Hepatocyte (in vitro differentiated cells): ENCODE measurements at regions not wholly inside any gene's neighbourhood (a gene's known extent, or its start where the extent isn't known, plus 50 kb on each side); places are given as distances from the start of the nearest gene placed in this dataset.

Experiments used
- DNase-seq: peaks from one replicate; pipeline ENCODE4 v3.0.0-alpha.2; 2016; ENCODE audit warnings: low spot score
- H2AFZ ChIP-seq: fragments of 200-600 bp; sonication (generic); 2 replicates; pipeline ENCODE4 v1.6.0; 2016; ENCODE audit warnings: antibody characterized with exemption, mild to moderate bottlenecking
- H3K27ac ChIP-seq: fragments of 200-600 bp; sonication (generic); 2 replicates; pipeline ENCODE4 v1.5.1; 2016; ENCODE audit warnings: mild to moderate bottlenecking
- H3K27me3 ChIP-seq: fragments of 200-600 bp; sonication (generic); 2 replicates; pipeline ENCODE4 v1.6.1; 2016
- H3K36me3 ChIP-seq: fragments of 200-600 bp; sonication (generic); replicated peaks from 2 replicates; pipeline ENCODE4 v1.5.1; 2016; ENCODE audit warnings: low read depth; ENCODE audit not compliant: insufficient read depth
- H3K4me1 ChIP-seq: fragments of 200-600 bp; sonication (generic); 2 replicates; pipeline ENCODE4 v1.5.1; 2016; ENCODE audit warnings: mild to moderate bottlenecking, moderate library complexity; ENCODE audit not compliant: insufficient read depth
- H3K4me2 ChIP-seq: fragments of 200-600 bp; sonication (generic); 2 replicates; pipeline ENCODE4 v1.6.0; 2016
- H3K4me3 ChIP-seq: fragments of 200-600 bp; sonication (generic); 2 replicates; pipeline ENCODE4 v1.5.1; 2016; ENCODE audit warnings: mild to moderate bottlenecking
- H3K79me2 ChIP-seq: fragments of 200-600 bp; sonication (generic); 2 replicates; pipeline ENCODE4 v1.6.0; 2017; ENCODE audit warnings: mild to moderate bottlenecking
- H3K9me2 ChIP-seq: fragments of 200-600 bp; sonication (generic); replicated peaks from 2 replicates; pipeline ENCODE4 v1.6.0; 2017; ENCODE audit warnings: mild to moderate bottlenecking; ENCODE audit not compliant: insufficient read depth
- H3K9me3 ChIP-seq: fragments of 200-600 bp; sonication (generic); 2 replicates; pipeline ENCODE4 v1.5.1; 2016; ENCODE audit warnings: low read depth, mild to moderate bottlenecking
- H4K20me1 ChIP-seq: fragments of 200-600 bp; sonication (generic); 2 replicates; pipeline ENCODE4 v1.6.0; 2016; ENCODE audit warnings: mild to moderate bottlenecking; ENCODE audit not compliant: insufficient read depth, poor library complexity, severe bottlenecking
- EZH2 ChIP-seq: fragments of 200-600 bp; sonication (generic); IDR thresholded peaks from 2 replicates; pipeline ENCODE4 v1.6.1; 2016; ENCODE audit warnings: antibody characterized with exemption, mild to moderate bottlenecking, borderline replicate concordance
- EZH2phosphoT487 ChIP-seq: fragments of 200-600 bp; sonication (generic); IDR thresholded peaks from one replicate; pipeline ENCODE4 v1.6.1; 2018; ENCODE audit warnings: antibody characterized with exemption, mild to moderate bottlenecking, low read depth, moderate library complexity; ENCODE audit not compliant: unreplicated experiment, severe bottlenecking
- WGBS: methylation state at CpG from one replicate; pipeline ENCODE4 v1.1.6; 2016; ENCODE audit warnings: low lambda C conversion rate; ENCODE audit errors: missing lambda C conversion rate; 5-methylcytosine and 5-hydroxymethylcytosine counted together
- TF ChIP-seq, protein P1 (sequence below): fragments of 200-600 bp; sonication (generic); IDR thresholded peaks from 2 replicates; pipeline ENCODE4 v1.5.1; 2016; ENCODE audit warnings: antibody characterized with exemption, mild to moderate bottlenecking; ENCODE audit not compliant: poor library complexity

DNA sequence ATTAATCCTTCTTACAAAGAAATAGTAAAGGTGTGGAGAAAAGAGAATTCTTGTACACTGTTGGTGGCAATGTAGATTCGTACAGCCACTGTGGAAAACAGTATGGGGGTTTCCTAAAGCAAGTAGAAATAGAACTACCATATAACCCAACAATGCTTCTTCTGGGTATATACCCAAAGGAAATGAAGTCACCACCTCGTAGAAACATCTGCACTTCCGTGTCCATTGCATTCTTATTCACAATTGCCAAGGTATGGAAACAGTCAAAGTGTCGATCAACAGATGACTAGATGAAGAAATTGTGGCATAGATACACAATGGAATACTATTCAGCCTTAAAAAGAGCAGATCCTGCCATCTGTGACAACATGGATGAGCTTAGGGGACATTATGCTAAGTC lies 93.4 kb upstream of the TGIF1 start:
- Histone ChIP-seq H3K36me3 (no peaks in the 10 kb centered on the region), H3K4me3 (no peak overlapping the region), H3K9me3 (no peaks in the 10 kb centered on the region), H3K27me3 (no peaks in the 10 kb centered on the region), H3K27ac (no peak overlapping the region), H2AFZ (no peak overlapping the region), H3K4me1 (no peaks in the 10 kb centered on the region), H4K20me1 (no peaks in the 10 kb centered on the region), H3K9me2 (no peaks in the 10 kb centered on the region), H3K4me2 (no peak overlapping the region), H3K79me2 (no peaks in the 10 kb centered on the region)
- 87% methylated on average over 4 of the region's 4 CpGs for WGBS
- DNase-seq, result no peak
- TF ChIP-seq, protein P1, sequence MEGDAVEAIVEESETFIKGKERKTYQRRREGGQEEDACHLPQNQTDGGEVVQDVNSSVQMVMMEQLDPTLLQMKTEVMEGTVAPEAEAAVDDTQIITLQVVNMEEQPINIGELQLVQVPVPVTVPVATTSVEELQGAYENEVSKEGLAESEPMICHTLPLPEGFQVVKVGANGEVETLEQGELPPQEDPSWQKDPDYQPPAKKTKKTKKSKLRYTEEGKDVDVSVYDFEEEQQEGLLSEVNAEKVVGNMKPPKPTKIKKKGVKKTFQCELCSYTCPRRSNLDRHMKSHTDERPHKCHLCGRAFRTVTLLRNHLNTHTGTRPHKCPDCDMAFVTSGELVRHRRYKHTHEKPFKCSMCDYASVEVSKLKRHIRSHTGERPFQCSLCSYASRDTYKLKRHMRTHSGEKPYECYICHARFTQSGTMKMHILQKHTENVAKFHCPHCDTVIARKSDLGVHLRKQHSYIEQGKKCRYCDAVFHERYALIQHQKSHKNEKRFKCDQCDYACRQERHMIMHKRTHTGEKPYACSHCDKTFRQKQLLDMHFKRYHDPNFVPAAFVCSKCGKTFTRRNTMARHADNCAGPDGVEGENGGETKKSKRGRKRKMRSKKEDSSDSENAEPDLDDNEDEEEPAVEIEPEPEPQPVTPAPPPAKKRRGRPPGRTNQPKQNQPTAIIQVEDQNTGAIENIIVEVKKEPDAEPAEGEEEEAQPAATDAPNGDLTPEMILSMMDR, result no peak

GRCh38 chr18:3357516-3357915 lies 92.5 kb upstream of the TGIF1 start:
- no peak for DNase-seq
- 91% methylated on average over 5 of the region's 5 CpGs for WGBS
- H3K4me3 ChIP-seq, result no peak overlapping the region
- no peaks in the 10 kb centered on the region for H3K4me1 ChIP-seq
- no peaks in the 10 kb centered on the region for H3K9me2 ChIP-seq
- H3K9me3 ChIP-seq, result no peaks in the 10 kb centered on the region
- no peaks in the 10 kb centered on the region for H4K20me1 ChIP-seq
- no peaks in the 10 kb centered on the region for H3K27me3 ChIP-seq
- no peak overlapping the region for H2AFZ ChIP-seq
- no peaks in the 10 kb centered on the region for H3K36me3 ChIP-seq
- H3K4me2 ChIP-seq, result no peak overlapping the region
- TF ChIP-seq EZH2phosphoT487, result no peak
- TF ChIP-seq, protein P1, result no peak
- no peak for TF ChIP-seq EZH2
- no peaks in the 10 kb centered on the region for H3K79me2 ChIP-seq
- H3K27ac ChIP-seq, result no peak overlapping the region

DNA sequence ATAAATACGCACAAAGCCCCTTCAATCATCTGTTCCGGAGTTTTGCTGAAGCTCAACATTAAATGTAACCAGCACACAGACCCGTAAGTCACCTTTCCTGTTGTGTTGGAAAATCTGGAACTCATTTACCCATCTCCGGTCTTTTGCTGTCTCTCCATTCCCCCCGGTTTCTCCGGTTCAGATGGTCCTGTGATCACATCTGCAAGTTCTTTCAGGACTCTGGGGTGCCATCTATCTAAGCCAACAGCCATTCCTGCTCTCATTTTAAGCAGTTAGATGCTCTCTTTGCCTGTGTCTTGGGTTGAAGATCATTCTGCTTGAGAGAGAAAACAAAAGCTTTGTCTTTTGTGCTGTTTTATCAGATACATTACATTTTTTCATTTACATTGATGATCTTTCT lies 91.7 kb upstream of the TGIF1 start:
- WGBS, result 69% methylated on average over 6 of the region's 6 CpGs

More for the DNA sequence above, 91.7 kb upstream of the TGIF1 start:
- H3K4me3 ChIP-seq, result no peak overlapping the region
- no peak overlapping the region for H3K27ac ChIP-seq
- H3K9me3 ChIP-seq, result no peaks in the 10 kb centered on the region
- no peaks in the 10 kb centered on the region for H3K4me1 ChIP-seq
- TF ChIP-seq EZH2 (no peak), EZH2phosphoT487 (no peak)
- TF ChIP-seq, protein P1, result no peak
- H4K20me1 ChIP-seq, result no peaks in the 10 kb centered on the region
- no peaks in the 10 kb centered on the region for H3K36me3 ChIP-seq
- peak overlapping the region; percentile 23 for H3K4me2 ChIP-seq
- no peak overlapping the region for H2AFZ ChIP-seq
- no peaks in the 10 kb centered on the region for H3K27me3 ChIP-seq
- H3K79me2 ChIP-seq, result no peaks in the 10 kb centered on the region
- DNase-seq, result no peak
- no peaks in the 10 kb centered on the region for H3K9me2 ChIP-seq
